ENCODE measurements at regions not wholly inside any gene's neighbourhood (a gene's known extent, or its start where the extent isn't known, plus 50 kb on each side); places are given as distances from the start of the nearest gene placed in this dataset.
"Not testable (repeated sequence)": the region's sequence is repeated elsewhere in the genome, so short reads cannot be mapped to it uniquely, and the experiment has no call there.

GRCh38 chr14:39666386-39666785 is 234.2 kb upstream of the FBXO33 start:
- no peak overlapping the region for H3K27ac ChIP-seq
- intact Hi-C loops (cut with DNase I; ENCODE audit: low total_unique reads), result no loop called here

GRCh38 chr14:39665075-39665475 is 232.8 kb upstream of the FBXO33 start:
- TF ChIP-seq POLR2A (IDR thresholded peaks at IDR 0.05) (no peak), POLR2AphosphoS5 (IDR thresholded peaks at IDR 0.05) (no peak), CTCF (IDR thresholded peaks at IDR 0.05 in 8 of 11, conservative IDR thresholded peaks at IDR 0.05 in 3 of 11) (no peak)
- WGBS, 5 donors, result 48 to 76% (median 61%) methylated on average over 1 of the region's 1 CpG
- H3K27ac ChIP-seq, result no peak overlapping the region

More at GRCh38 chr14:39666386-39666785, 234.2 kb upstream of the FBXO33 start:
- H3K4me1 ChIP-seq, result no peaks in the 10 kb centered on the region
- TF ChIP-seq CTCF (IDR thresholded peaks at IDR 0.05 in 8 of 11, conservative IDR thresholded peaks at IDR 0.05 in 3 of 11) (no peak), POLR2A (IDR thresholded peaks at IDR 0.05) (no peak), POLR2AphosphoS5 (IDR thresholded peaks at IDR 0.05) (no peak)
- peaks cover 0 to 11% (median 5%) of the 10 kb centered on the region in 8 donors for H3K9me3 ChIP-seq
- H3K27me3 ChIP-seq (replicated peaks in 1 of 7), result no peaks in the 10 kb centered on the region
- no peak overlapping the region for H3K4me3 ChIP-seq
- no peaks in the 10 kb centered on the region for H3K36me3 ChIP-seq
- no peak for DNase-seq

GRCh38 chr14:39664646-39665045 is 232.4 kb upstream of the FBXO33 start:
- Histone ChIP-seq H3K4me3 (no peak overlapping the region), H3K36me3 (no peaks in the 10 kb centered on the region), H3K9me3 (peaks cover 0 to 13% (median 7%) of the 10 kb centered on the region in 8 donors), H3K27me3 (replicated peaks in 1 of 7) (no peaks in the 10 kb centered on the region), H3K27ac (no peak overlapping the region), H3K4me1 (no peaks in the 10 kb centered on the region)
- intact Hi-C loops (cut with DNase I; ENCODE audit: low total_unique reads), result no loop called here
- 80 to 94% (median 88%) methylated on average over 1 of the region's 1 CpG for WGBS, 5 donors
- DNase-seq, result no peak
- no peak for TF ChIP-seq CTCF (IDR thresholded peaks at IDR 0.05 in 8 of 11, conservative IDR thresholded peaks at IDR 0.05 in 3 of 11)

More at GRCh38 chr14:39665075-39665475, 232.8 kb upstream of the FBXO33 start:
- DNase-seq, result no peak
- intact Hi-C loops (cut with DNase I; ENCODE audit: low total_unique reads), result no loop called here
- Histone ChIP-seq H3K9me3 (peaks cover 0 to 13% (median 7%) of the 10 kb centered on the region in 8 donors), H3K36me3 (no peaks in the 10 kb centered on the region), H3K4me1 (no peaks in the 10 kb centered on the region), H3K4me3 (no peak overlapping the region), H3K27me3 (replicated peaks in 1 of 7) (no peaks in the 10 kb centered on the region)

- no peak for TF ChIP-seq POLR2A (IDR thresholded peaks at IDR 0.05)
- TF ChIP-seq POLR2AphosphoS5 (IDR thresholded peaks at IDR 0.05), result no peak
- TF ChIP-seq CTCF (IDR thresholded peaks at IDR 0.05 in 8 of 11, conservative IDR thresholded peaks at IDR 0.05 in 3 of 11), result no peak
- intact Hi-C loops (cut with DNase I; ENCODE audit: low total_unique reads), result no loop called here
Measured at GRCh38 chr14:39641224-39641623, 209.0 kb upstream of the FBXO33 start.

GRCh38 chr14:39639009-39639408 is 206.8 kb upstream of the FBXO33 start:
- intact Hi-C loops (cut with DNase I; ENCODE audit: low total_unique reads); H3K36me3 ChIP-seq; H3K27ac ChIP-seq; H3K4me1 ChIP-seq; H3K4me3 ChIP-seq; H3K27me3 ChIP-seq (replicated peaks in 1 of 7); DNase-seq: not testable (repeated sequence)
- WGBS, 5 donors, result 70 to 83% (median 79%) methylated on average over 11 to 12 of the region's 12 CpGs
- peaks cover 0 to 47% (median 9%) of the 10 kb centered on the region in 8 donors for H3K9me3 ChIP-seq

More at GRCh38 chr14:39641224-39641623, 209.0 kb upstream of the FBXO33 start:
- H3K4me3 ChIP-seq, result no peak overlapping the region
- no peaks in the 10 kb centered on the region for H3K36me3 ChIP-seq
- H3K4me1 ChIP-seq, result no peaks in the 10 kb centered on the region
- WGBS, 5 donors, result 76 to 90% (median 80%) methylated on average over 1 of the region's 1 CpG
- no peak overlapping the region for H3K27ac ChIP-seq
- H3K27me3 ChIP-seq (replicated peaks in 1 of 7), result no peaks in the 10 kb centered on the region
- DNase-seq, result no peak
- peaks cover 0 to 36% (median 7%) of the 10 kb centered on the region in 8 donors for H3K9me3 ChIP-seq
